Stimulated activated CD8-positive, alpha-beta memory T cell treated with anti-CD3 and anti-CD28 coated beads, Interleukin-7, amount 100 ng/mL, for 48 hours (primary cell): ENCODE measurements at regions not wholly inside any gene's neighbourhood (a gene's known extent, or its start where the extent isn't known, plus 50 kb on each side); places are given as distances from the start of the nearest gene placed in this dataset.

Source experiments
- DNase-seq, 2 donors: peaks; one replicate each; pipeline ENCODE4 v3.0.0-alpha.2; 2020; ENCODE audit warnings: low read depth in 1 of 2; ENCODE audit errors: extremely low read depth in 1 of 2

- DNase-seq = no peak
These were observed 345.5 kb upstream of the MAP3K7 start for GRCh38 chr6:90932351-90932750.

DNA sequence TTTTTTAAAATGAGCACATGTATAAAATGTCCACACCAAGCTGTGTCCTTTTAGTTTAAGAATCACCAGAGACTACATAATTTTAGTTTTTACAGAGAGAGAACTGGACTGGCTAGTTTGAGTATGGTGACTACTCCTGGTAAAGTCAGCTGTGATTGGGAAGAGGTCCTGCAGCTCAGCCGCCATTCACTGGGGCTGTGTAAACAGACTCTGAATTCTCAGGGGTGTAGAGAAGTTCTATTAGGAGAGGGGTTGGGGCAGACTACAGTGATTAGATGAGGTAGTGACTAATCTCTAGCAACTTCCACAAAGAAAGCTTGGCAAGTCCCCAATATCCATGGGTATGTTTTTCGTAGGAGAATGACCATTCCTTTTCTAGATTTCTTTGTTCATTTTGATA, 341.2 kb upstream of the MAP3K7 start:
- no peak for DNase-seq

DNA sequence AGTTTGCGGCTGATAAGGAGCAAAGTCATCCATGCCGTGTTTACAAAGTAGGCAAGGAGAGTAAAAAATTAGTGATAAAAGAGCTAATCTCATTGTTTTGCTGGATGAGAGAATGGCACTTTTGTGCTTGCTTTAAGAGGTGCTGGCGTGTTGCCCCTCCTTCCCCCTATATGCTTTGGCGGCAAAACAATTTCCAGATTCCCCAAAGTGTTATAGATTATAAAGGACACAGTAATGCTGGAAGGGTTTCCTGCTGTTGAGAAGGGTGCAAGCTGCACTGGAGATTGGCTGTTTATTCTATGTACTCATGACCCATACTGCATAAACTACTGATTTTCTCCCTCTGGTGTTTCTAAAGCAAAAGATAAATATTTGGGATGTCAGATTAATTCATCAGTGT, 338.9 kb upstream of the MAP3K7 start:
- DNase-seq = no peak

- DNase-seq = no peak
These were observed 335.5 kb upstream of the MAP3K7 start for GRCh38 chr6:90922325-90922724.

GRCh38 chr6:90918361-90918760, 331.5 kb upstream of the MAP3K7 start:
- DNase-seq = no peak

GRCh38 chr6:90917376-90917775, 330.5 kb upstream of the MAP3K7 start:
- DNase-seq = no peak

- DNase-seq = no peak
These were observed 330.1 kb upstream of the MAP3K7 start for GRCh38 chr6:90916968-90917367.

DNA sequence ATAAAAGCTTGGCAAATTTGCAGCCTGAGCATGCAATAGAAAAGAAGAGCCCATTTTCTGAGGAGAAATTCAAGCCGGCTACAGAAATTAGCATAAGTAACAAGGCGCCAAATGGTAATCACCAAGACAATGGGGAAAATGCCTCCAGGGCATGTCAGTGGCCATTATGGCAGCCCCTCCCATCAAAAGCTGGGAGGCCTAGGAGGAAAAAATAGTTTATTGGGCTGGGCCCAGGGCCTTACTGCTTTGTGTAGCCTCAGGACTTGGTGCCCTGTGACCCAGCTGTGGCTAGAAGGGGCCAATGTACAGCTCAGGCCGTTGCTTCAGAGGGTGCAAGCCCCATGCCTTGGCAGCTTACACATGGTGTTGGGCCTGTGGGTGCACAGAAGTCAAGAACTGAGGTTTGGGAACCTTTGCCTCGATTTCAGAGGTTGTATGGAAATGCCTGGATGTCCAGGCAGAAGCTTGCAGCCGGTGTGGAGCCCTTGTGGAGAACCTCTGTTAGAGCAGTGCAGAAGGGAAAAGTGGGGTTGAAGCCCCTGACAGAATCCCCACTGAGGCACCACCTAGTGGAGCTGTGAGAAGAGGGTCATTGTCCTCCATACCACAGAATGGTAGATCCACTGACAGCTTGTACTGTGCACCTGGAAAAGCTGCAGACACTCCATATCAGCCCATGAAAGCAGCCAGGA, 328.5 kb upstream of the MAP3K7 start:
- no peak for DNase-seq

GRCh38 chr6:90914312-90914711, 327.4 kb upstream of the MAP3K7 start:
- no peak for DNase-seq

DNA sequence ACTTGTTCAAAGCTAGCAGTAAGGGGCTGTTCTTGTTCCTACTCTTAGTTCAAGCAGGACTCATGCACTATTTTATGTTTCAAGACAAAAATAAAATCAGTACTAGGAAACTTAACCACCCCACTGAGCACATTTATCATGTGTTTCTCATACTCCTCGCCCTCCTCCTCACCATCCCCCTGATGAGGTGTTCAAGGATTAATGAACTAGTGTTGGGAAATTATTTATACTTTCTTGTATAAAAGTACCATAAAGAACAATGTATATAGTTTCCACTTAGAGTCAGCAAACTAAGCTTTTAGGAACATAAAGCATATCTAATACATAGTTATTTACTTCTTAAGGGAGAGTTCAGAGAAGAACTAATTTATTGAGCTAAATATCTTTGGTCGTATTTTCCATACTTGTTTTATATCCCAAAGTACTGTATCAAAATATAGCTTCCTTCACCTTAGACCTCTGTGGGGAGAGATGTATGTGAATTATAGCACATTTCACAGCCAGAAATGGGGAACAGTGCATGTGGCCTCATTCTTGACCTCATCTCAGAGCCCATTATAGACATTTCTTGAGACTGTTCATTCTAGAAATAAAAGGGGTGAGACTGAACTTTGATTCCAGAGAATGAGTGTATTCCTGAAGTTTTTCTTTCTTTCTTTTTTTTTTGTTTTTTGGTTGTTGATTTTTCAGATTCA, 326.5 kb upstream of the MAP3K7 start:
- DNase-seq = no peak

GRCh38 chr6:90911642-90912041, 324.8 kb upstream of the MAP3K7 start:
- no peak for DNase-seq

DNA sequence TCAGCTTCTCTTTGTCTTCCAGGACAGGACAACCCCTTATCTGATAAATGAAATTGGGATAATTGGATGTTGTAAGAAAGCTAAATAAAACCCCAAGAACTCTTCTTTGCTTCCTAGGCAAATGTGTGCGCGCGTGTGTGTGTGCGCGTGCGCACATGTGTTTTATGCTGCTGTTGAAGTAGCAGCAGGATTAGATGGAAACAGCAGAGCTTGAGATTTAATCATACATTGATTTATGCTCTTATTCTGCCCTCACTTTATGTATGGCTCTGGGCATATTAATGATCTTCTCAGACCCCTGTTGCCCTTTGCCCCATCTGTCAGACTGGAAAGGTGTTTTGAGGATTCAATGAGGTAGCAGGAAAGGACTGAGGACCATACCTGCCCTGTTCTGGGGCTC, 324.0 kb upstream of the MAP3K7 start:
- DNase-seq = no peak

- no peak for DNase-seq
These were observed 321.2 kb upstream of the MAP3K7 start for GRCh38 chr6:90907931-90908655.

- DNase-seq = no peak
These were observed 318.5 kb upstream of the MAP3K7 start for GRCh38 chr6:90905351-90905750.

DNA sequence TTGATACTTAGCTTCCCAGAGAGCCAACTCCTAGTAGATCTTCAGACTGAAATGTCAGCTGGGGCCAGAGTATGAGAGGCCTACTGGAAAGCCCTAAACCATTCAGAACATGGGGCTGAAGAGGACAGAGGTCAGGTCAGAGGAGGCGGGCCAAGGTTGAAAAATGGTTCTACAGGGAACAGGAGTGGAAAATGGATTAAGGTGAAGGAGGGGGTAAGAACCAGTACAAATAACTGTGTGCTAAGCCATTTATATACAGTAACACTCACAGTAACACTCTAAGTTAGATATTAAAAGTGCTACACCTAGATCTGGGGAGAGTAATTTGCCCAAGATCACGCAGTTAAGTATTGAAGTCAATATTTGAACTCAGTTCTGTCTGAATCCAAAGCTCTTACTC, 313.2 kb upstream of the MAP3K7 start:
- DNase-seq = no peak

DNA sequence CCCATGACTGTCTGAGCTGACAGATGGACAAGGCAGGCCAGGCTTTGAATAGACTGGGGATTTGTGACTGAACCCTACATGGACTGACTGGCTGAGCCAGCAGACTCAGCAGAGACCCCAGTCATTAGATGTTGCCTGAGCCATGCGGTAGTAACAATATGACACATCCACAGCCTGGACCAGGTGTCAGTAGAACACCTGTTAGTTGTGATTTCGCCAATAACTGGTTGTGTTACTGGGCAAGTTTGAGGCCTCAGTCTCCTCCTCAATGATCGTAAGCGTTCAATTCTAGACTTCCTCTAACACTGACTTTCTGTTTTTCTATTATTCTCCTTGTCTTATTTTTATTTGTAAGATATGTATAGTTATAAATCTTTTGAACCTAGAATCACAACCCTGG, 311.9 kb upstream of the MAP3K7 start:
- no peak for DNase-seq

DNA sequence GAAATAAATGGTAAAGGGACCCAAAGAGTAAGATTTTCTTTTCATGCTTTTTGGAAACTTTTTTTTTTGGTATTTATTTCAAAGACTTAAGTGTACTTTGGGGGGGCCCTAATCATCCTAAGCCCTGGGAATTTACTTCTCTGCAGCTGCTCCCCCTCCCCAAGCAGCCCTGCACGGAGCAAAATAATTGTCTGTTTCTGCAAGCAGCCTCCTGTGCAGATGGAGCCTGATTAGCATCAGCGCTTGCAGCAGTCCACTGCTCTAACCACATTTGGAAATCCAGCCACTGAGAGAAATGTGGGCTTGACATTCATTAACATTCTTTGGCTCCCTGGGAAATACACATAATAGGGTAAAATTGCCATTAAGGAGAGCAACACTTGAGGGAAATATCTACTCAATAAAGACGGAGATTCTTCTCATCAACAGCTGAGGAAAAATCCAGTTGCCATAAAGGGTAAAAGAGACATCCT, 309.2 kb upstream of the MAP3K7 start:
- no peak for DNase-seq

- DNase-seq = no peak
These were observed 308.6 kb upstream of the MAP3K7 start for GRCh38 chr6:90895299-90896074.

DNA sequence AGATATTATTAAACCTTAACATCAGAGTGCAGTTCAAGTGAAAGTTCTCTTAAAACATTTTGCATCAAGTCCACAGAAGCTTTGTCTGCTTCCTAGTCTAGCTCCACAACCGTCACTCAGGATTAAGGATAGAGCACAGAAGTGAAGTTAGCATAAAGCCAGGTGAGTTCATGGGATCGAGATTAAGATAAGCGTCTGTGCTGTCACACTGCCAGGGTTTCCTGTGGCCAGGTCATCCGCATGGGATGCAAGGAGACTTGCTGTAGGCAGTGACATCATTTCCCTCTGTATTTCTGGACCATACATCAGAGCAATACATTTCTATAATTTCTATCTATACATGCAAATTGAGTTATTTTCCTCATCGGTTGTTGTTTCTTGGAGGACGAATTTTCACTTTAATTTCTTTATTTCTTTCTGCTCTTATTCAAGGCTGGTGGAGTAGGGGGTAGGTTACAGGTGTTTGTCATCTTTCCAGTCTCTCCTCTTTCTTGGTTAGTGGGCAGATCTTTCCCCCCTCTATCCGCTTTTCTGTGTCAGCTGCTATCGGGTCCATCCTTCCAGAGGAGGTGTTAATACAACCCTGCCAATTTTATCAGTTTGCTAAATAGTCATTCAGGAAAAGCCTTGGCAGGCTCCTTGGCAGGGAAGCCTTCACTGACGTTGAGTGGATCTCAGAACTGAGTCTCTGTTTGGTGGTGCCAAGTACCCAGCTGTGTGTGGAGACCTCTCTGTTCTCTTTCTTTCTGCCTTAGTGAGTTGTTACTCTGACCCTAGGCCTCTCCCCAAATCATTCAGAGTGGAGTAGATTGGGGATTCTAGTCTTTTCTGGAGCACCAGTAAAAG, 307.6 kb upstream of the MAP3K7 start:
- DNase-seq = no peak

DNA sequence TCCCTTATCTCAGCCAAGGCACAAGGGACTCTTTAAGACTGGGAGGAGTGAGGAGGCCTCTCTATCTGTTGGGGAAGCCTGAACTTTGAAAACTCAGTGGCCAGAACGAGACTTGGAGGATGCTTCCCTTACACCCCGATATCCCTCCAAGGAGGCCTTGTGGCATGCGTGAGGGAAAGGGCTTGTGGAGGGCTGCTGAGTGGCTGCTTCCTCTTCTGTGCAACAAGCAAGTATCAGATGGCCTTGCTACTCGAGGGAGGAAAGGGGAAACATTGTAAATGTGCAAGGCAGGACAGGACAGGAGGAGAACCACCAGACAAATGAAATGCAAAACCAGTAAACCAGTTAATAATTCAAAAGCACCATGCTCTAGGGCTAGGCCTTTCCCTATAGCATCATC, 306.5 kb upstream of the MAP3K7 start:
- DNase-seq = no peak
